ENCODE measurements at regions not wholly inside any gene's neighbourhood (a gene's known extent, or its start where the extent isn't known, plus 50 kb on each side); places are given as distances from the start of the nearest gene placed in this dataset.

DNA sequence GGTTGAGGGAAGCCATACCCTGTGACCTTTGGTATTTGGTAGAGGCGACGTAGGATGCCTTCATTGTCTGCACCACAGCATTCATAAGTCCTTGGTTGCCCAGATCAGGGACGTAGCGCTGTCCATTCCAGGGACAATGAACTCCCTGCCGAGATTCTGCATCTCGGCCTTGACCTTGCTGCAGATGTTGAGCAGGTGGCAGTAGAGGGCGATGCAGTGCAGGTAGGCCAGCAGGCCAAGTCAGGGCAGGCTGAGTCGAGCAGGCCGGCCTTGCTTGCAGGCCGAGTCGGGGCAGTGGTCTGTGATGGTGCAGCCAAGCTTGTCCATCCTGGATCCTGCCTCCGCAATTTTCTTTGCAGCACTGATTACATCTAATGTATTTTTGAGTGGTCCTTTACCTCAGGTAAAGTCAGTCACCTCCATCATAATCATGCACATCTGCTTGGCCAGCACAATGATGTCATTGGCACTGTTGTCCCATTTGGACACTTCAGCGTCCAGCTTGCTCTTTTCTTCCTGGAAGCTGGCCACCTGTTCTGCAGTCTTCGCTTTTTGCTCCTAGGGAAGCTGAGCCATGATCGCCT is 93.4 kb upstream of the CCDC112 start:
- Mint-ChIP-seq H3K4me3 (ENCODE audit: unreplicated experiment) (no peak overlapping the region), H3K4me1 (ENCODE audit: insufficient read depth, unreplicated experiment) (no peaks in the 10 kb centered on the region), H3K27ac (ENCODE audit: low read depth, unreplicated experiment) (no peak overlapping the region), H3K27me3 (ENCODE audit: insufficient read depth, unreplicated experiment) (no peaks in the 10 kb centered on the region), H3K9me3 (ENCODE audit: unreplicated experiment) (no peaks in the 10 kb centered on the region), H3K36me3 (ENCODE audit: insufficient read depth, unreplicated experiment) (no peaks in the 10 kb centered on the region)
- CTCF ChIA-PET, result interaction anchor here (0.6 to 1.2 kb wide), 5 partner anchors 33 to 181 kb away, joined by 3 read pairs; no protein-coding TSS in a partner anchor
- TF ChIP-seq, protein P1, sequence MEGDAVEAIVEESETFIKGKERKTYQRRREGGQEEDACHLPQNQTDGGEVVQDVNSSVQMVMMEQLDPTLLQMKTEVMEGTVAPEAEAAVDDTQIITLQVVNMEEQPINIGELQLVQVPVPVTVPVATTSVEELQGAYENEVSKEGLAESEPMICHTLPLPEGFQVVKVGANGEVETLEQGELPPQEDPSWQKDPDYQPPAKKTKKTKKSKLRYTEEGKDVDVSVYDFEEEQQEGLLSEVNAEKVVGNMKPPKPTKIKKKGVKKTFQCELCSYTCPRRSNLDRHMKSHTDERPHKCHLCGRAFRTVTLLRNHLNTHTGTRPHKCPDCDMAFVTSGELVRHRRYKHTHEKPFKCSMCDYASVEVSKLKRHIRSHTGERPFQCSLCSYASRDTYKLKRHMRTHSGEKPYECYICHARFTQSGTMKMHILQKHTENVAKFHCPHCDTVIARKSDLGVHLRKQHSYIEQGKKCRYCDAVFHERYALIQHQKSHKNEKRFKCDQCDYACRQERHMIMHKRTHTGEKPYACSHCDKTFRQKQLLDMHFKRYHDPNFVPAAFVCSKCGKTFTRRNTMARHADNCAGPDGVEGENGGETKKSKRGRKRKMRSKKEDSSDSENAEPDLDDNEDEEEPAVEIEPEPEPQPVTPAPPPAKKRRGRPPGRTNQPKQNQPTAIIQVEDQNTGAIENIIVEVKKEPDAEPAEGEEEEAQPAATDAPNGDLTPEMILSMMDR (IDR thresholded peaks at IDR 0.05; ENCODE audit: unreplicated experiment), result peak; percentile 19
- no TSS peak for BruUV-seq (replicated peaks)
- POLR2A ChIA-PET, result interaction anchor here (0.5 kb wide), 1 partner anchor 69 kb away, joined by 3 read pairs; no protein-coding TSS in a partner anchor
- intact Hi-C loops (cut with micrococcal nuclease), result loop anchor here (5.0 kb wide), 1 partner anchor 182 kb away; no protein-coding TSS in a partner anchor
- peak; percentile 23 for DNase-seq (ENCODE audit: unreplicated experiment)

DNA sequence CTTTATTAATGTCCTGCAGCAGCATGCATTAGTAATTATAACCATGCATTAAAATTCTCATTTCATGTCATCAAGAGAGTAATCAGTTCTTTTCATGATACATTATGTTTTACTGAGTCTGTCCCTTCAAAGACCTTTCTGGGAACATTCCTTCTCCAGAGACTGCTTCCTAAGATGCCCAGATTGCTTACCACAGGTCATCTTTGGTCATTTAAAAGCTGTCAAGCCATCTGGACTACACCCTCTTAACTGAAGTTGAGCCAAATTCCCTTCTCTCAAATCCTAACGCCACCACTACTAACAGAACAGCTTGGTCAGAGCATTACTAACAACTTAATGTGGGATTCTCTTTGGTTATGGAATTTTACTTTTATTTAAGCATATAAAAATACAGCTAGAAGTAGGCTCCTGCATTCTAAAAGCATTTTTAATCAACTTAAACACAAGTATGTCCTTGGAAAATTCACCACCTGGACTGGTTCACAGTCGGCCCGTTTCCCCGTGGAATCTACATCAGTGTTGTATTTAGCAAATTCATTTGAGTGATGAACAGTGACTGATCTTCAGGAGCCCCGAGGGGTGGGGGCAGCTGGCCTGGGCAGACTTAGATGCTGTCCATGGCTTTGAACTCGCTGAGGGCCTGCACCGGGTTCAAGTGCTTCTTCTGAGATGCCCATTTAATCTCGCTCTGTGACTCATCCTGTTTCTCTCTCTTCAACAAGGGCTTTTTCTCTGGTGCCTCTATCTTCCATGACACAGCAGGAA is 92.8 kb upstream of the CCDC112 start:
- Mint-ChIP-seq H3K4me1 (ENCODE audit: insufficient read depth, unreplicated experiment) (no peaks in the 10 kb centered on the region), H3K27me3 (ENCODE audit: insufficient read depth, unreplicated experiment) (no peaks in the 10 kb centered on the region), H3K4me3 (ENCODE audit: unreplicated experiment) (no peak overlapping the region), H3K27ac (ENCODE audit: low read depth, unreplicated experiment) (no peak overlapping the region), H3K36me3 (ENCODE audit: insufficient read depth, unreplicated experiment) (no peaks in the 10 kb centered on the region), H3K9me3 (ENCODE audit: unreplicated experiment) (no peaks in the 10 kb centered on the region)
- ChIA-PET POLR2A (interaction anchor here (0.9 kb wide), 1 partner anchor 155 kb away, joined by 3 read pairs; the partner anchor contains the start of gene FEM1C), CTCF (interaction anchor here (0.6 to 1.3 kb wide), 5 partner anchors 15 to 185 kb away, joined by 3 to 5 read pairs (median 3); no protein-coding TSS in a partner anchor)
- TF ChIP-seq, protein P1 (IDR thresholded peaks at IDR 0.05; ENCODE audit: unreplicated experiment), result no peak
- no TSS peak for BruUV-seq (replicated peaks)
- intact Hi-C loops (cut with micrococcal nuclease), result no loop called here
- DNase-seq (ENCODE audit: unreplicated experiment), result no peak

DNA sequence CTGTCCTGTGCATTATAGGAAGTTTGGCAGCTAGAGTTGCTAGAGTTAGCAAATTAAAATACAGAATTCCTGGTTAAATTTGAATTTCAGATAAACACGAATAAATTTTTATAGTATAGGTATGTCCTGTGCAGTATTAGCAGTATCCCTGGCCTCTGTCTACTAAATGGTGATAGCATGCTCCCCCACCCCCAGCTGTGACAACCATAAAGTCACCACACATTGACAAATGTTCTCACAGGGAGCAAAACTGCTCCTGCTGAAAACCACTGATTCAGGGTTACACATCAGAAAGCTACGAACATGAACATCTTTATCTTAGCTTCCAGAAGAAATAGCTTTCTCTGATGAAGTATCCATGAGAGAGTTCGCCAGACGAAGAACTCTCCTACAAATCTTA is 91.8 kb upstream of the CCDC112 start:
- Mint-ChIP-seq H3K27me3 (ENCODE audit: insufficient read depth, unreplicated experiment) (no peaks in the 10 kb centered on the region), H3K36me3 (ENCODE audit: insufficient read depth, unreplicated experiment) (no peaks in the 10 kb centered on the region), H3K9me3 (ENCODE audit: unreplicated experiment) (no peaks in the 10 kb centered on the region), H3K27ac (ENCODE audit: low read depth, unreplicated experiment) (no peak overlapping the region), H3K4me1 (ENCODE audit: insufficient read depth, unreplicated experiment) (no peaks in the 10 kb centered on the region), H3K4me3 (ENCODE audit: unreplicated experiment) (no peak overlapping the region)
- BruUV-seq (replicated peaks), result no TSS peak
- DNase-seq (ENCODE audit: unreplicated experiment), result no peak
- TF ChIP-seq, protein P1 (IDR thresholded peaks at IDR 0.05; ENCODE audit: unreplicated experiment), result no peak
- ChIA-PET POLR2A (interaction anchor here (0.9 kb wide), 1 partner anchor 156 kb away, joined by 3 read pairs; the partner anchor contains the start of gene FEM1C), CTCF (interaction anchor here (0.7 to 1.3 kb wide), 5 partner anchors 11 to 1756 kb away, joined by 3 to 5 read pairs (median 3); no protein-coding TSS in a partner anchor)
- intact Hi-C loops (cut with micrococcal nuclease), result no loop called here

DNA sequence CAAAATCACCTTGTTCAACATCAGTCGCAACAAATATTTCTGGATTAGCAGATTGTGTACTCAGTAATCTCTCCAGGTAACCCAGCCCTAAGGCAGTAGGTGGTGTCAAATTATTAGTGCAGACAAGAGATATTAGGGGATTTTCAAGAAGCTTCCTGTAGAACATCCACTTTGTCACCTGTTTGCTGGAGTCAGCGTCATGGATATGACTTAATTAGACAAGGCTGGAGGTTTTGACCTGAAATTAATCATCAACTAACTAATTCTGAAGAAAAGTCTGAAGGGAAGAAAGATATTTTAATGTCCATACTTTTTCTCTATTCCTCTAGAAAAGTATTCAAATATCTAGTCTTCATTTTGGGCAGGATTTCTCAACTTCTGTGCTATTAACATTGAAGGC is 91.4 kb upstream of the CCDC112 start:
- Mint-ChIP-seq H3K27me3 (ENCODE audit: insufficient read depth, unreplicated experiment) (no peaks in the 10 kb centered on the region), H3K36me3 (ENCODE audit: insufficient read depth, unreplicated experiment) (no peaks in the 10 kb centered on the region), H3K9me3 (ENCODE audit: unreplicated experiment) (no peaks in the 10 kb centered on the region), H3K4me3 (ENCODE audit: unreplicated experiment) (no peak overlapping the region), H3K27ac (ENCODE audit: low read depth, unreplicated experiment) (no peak overlapping the region), H3K4me1 (ENCODE audit: insufficient read depth, unreplicated experiment) (no peaks in the 10 kb centered on the region)
- BruUV-seq (replicated peaks), result no TSS peak
- TF ChIP-seq, protein P1 (IDR thresholded peaks at IDR 0.05; ENCODE audit: unreplicated experiment), result no peak
- ChIA-PET CTCF (interaction anchor here (0.7 to 1.1 kb wide), 3 partner anchors 10 to 187 kb away, joined by 3 to 5 read pairs (median 3); no protein-coding TSS in a partner anchor), POLR2A (no interaction called here)
- intact Hi-C loops (cut with micrococcal nuclease), result no loop called here
- no peak for DNase-seq (ENCODE audit: unreplicated experiment)
